Nephron (organoid): ENCODE measurements at regions not wholly inside any gene's neighbourhood (a gene's known extent, or its start where the extent isn't known, plus 50 kb on each side); places are given as distances from the start of the nearest gene placed in this dataset.

Source experiments
- H3K27ac Mint-ChIP-seq, 3 experiments: 2 replicates each; pipeline ENCODE4 v1.8.0; 2020; ENCODE audit warnings: mixed read lengths in 3 of 3, mild to moderate bottlenecking in 2 of 3, moderate library complexity in 1 of 3
- H3K27me3 Mint-ChIP-seq: 2 replicates; pipeline ENCODE4 v1.8.0; 2021; ENCODE audit warnings: low read depth, mild to moderate bottlenecking, moderate library complexity, mixed read lengths
- H3K36me3 Mint-ChIP-seq: 2 replicates; pipeline ENCODE4 v1.8.0; 2020; ENCODE audit warnings: low read depth, mixed read lengths
- H3K4me1 Mint-ChIP-seq: 2 replicates; pipeline ENCODE4 v1.8.0; 2020; ENCODE audit warnings: mixed read lengths
- H3K4me3 Mint-ChIP-seq, 3 experiments: 2 replicates each; pipeline ENCODE4 v1.8.0; 2020; ENCODE audit warnings: mild to moderate bottlenecking in 3 of 3, mixed read lengths in 3 of 3, moderate library complexity in 2 of 3
- H3K9me3 Mint-ChIP-seq: 2 replicates; pipeline ENCODE4 v1.8.0; 2020; ENCODE audit warnings: mixed read lengths
- CTCF ChIP-seq, 3 experiments: fragments of 200-600 bp; sonication (generic); IDR thresholded peaks; one replicate each; pipeline ENCODE4 v1.5.0; 2021; ENCODE audit warnings: antibody characterized with exemption in 3 of 3; ENCODE audit not compliant: unreplicated experiment in 3 of 3

- Mint-ChIP-seq H3K4me1 (peaks cover 46% of the 10 kb centered on the region), H3K9me3 (no peaks in the 10 kb centered on the region), H3K27ac (peak overlapping the region; percentile 71 to 96 (median 88)), H3K27me3 (peaks cover 11% of the 10 kb centered on the region), H3K36me3 (no peaks in the 10 kb centered on the region), H3K4me3 (peak overlapping the region in 2 of 3 experiments; percentile 2 to 30)
- no peak for TF ChIP-seq CTCF (IDR thresholded peaks at IDR 0.05; ENCODE audit: unreplicated experiment in 3 of 3)
These were observed 403.2 kb downstream of the RPS24 start for GRCh38 chr10:78436706-78437406.

GRCh38 chr10:78437407-78437768 lies 403.7 kb downstream of the RPS24 start:
- Mint-ChIP-seq H3K9me3 (no peaks in the 10 kb centered on the region), H3K27me3 (peaks cover 11% of the 10 kb centered on the region), H3K27ac (peak overlapping the region; percentile 71 to 96 (median 88)), H3K4me3 (no peak overlapping the region), H3K4me1 (peaks cover 46% of the 10 kb centered on the region), H3K36me3 (no peaks in the 10 kb centered on the region)
- no peak for TF ChIP-seq CTCF (IDR thresholded peaks at IDR 0.05; ENCODE audit: unreplicated experiment in 3 of 3)

GRCh38 chr10:78437998-78438906 lies 404.6 kb downstream of the RPS24 start:
- H3K9me3 Mint-ChIP-seq = no peaks in the 10 kb centered on the region
- peaks cover 52% of the 10 kb centered on the region for H3K4me1 Mint-ChIP-seq
- TF ChIP-seq CTCF (IDR thresholded peaks at IDR 0.05; ENCODE audit: unreplicated experiment in 3 of 3) = no peak
- peaks cover 11% of the 10 kb centered on the region for H3K27me3 Mint-ChIP-seq
- H3K27ac Mint-ChIP-seq = peak overlapping the region; percentile 31 to 96 (median 88)
- no peak overlapping the region for H3K4me3 Mint-ChIP-seq
- no peaks in the 10 kb centered on the region for H3K36me3 Mint-ChIP-seq

- peaks cover 11% of the 10 kb centered on the region for H3K27me3 Mint-ChIP-seq
- peak overlapping the region; percentile 22 to 40 (median 37) for H3K27ac Mint-ChIP-seq
- peaks cover 52% of the 10 kb centered on the region for H3K4me1 Mint-ChIP-seq
- H3K36me3 Mint-ChIP-seq = no peaks in the 10 kb centered on the region
- H3K4me3 Mint-ChIP-seq = no peak overlapping the region
- no peaks in the 10 kb centered on the region for H3K9me3 Mint-ChIP-seq
- no peak for TF ChIP-seq CTCF (IDR thresholded peaks at IDR 0.05; ENCODE audit: unreplicated experiment in 3 of 3)
These were observed 405.5 kb downstream of the RPS24 start for GRCh38 chr10:78438907-78439809.

- Mint-ChIP-seq H3K27ac (peak overlapping the region in 1 of 3 experiments; percentile 26), H3K36me3 (no peaks in the 10 kb centered on the region), H3K27me3 (peaks cover 13% of the 10 kb centered on the region), H3K4me1 (peaks cover 52% of the 10 kb centered on the region), H3K9me3 (no peaks in the 10 kb centered on the region), H3K4me3 (no peak overlapping the region)
- no peak for TF ChIP-seq CTCF (IDR thresholded peaks at IDR 0.05; ENCODE audit: unreplicated experiment in 3 of 3)
These were observed 407.3 kb downstream of the RPS24 start for GRCh38 chr10:78441010-78441409.
